GM10266 (cell line): ENCODE measurements at regions not wholly inside any gene's neighbourhood (a gene's known extent, or its start where the extent isn't known, plus 50 kb on each side); places are given as distances from the start of the nearest gene placed in this dataset.

Experiments used
- DNase-seq: peaks from one replicate; pipeline ENCODE4 v3.0.0; 2012; ENCODE audit errors: extremely low spot score
- TF ChIP-seq, protein P1 (sequence below): IDR thresholded peaks from 2 replicates; pipeline ENCODE4 v1.5.1; 2012; ENCODE audit warnings: mild to moderate bottlenecking, low read depth; ENCODE audit not compliant: control insufficient read depth, insufficient read depth; ENCODE audit errors: missing control alignments

- TF ChIP-seq, protein P1, sequence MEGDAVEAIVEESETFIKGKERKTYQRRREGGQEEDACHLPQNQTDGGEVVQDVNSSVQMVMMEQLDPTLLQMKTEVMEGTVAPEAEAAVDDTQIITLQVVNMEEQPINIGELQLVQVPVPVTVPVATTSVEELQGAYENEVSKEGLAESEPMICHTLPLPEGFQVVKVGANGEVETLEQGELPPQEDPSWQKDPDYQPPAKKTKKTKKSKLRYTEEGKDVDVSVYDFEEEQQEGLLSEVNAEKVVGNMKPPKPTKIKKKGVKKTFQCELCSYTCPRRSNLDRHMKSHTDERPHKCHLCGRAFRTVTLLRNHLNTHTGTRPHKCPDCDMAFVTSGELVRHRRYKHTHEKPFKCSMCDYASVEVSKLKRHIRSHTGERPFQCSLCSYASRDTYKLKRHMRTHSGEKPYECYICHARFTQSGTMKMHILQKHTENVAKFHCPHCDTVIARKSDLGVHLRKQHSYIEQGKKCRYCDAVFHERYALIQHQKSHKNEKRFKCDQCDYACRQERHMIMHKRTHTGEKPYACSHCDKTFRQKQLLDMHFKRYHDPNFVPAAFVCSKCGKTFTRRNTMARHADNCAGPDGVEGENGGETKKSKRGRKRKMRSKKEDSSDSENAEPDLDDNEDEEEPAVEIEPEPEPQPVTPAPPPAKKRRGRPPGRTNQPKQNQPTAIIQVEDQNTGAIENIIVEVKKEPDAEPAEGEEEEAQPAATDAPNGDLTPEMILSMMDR = no peak
- no peak for DNase-seq
Measured at GRCh38 chr11:129614256-129614944, 201.2 kb upstream of the TMEM45B start.

DNA sequence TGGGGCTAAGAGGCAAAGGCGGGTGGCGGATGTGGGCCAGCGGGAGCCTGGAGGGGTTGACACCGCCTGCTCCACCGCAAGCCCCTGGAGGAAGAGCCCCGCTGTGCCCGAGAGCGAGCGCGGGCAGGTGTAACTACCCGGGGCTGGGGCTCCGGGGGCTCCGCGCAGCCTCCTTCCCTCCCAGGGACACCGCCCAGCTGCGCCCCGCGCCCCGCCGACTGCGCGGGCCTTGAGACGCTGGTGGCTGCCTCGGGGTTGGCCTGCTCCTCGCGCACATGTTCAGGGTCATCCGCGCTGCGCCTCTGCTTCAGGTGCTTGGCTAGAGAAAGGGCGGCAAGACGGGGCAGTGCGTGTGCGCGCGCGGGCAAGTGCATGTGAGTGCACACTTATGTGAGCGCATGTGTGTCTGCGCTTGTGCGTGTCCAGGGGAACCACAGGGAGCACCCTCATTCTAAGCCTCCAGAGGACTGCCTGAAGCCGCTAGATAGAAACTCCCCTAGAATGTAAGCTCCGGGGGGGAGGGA, 197.5 kb upstream of the TMEM45B start:
- TF ChIP-seq, protein P1 = no peak
- no peak for DNase-seq

GRCh38 chr11:129620237-129621104, 195.2 kb upstream of the TMEM45B start:
- no peak for DNase-seq
- TF ChIP-seq, protein P1 = no peak

GRCh38 chr11:129625930-129626329, 189.7 kb upstream of the TMEM45B start:
- DNase-seq = no peak
- TF ChIP-seq, protein P1 = no peak

GRCh38 chr11:129631201-129631600, 184.4 kb upstream of the TMEM45B start:
- TF ChIP-seq, protein P1 = no peak
- DNase-seq = no peak

GRCh38 chr11:129636926-129637325, 178.7 kb upstream of the TMEM45B start:
- DNase-seq = no peak
- TF ChIP-seq, protein P1 = no peak

DNA sequence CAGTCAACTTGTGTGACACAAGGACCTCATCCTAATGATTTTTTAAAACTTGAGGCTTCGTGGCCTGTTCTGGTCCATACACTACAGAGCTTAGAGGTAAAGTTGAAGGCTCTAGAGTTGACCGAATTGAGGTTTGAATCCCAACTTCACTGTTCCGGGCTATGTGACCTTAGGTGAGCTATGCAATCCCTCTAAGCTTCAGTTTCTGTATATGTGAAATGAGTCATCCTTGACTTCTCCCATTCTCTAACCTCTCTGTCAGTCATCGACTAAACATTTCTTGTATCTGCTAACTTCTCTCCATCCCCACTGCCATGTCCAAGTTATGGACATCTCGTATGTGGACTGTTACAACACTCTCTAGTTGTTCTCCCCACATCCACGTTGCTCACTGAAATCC, 178.2 kb upstream of the TMEM45B start:
- TF ChIP-seq, protein P1 = no peak
- no peak for DNase-seq
